Fibroblast of the conjunctiva (primary cell): ENCODE measurements at regions not wholly inside any gene's neighbourhood (a gene's known extent, or its start where the extent isn't known, plus 50 kb on each side); places are given as distances from the start of the nearest gene placed in this dataset.
"Not testable (repeated sequence)": the region's sequence is repeated elsewhere in the genome, so short reads cannot be mapped to it uniquely, and the experiment has no call there.

Experiments used
- DNase-seq: peaks from one replicate; pipeline ENCODE4 v3.0.0-alpha.2; 2010; ENCODE audit warnings: low read depth

GRCh38 chr21:14754682-14755081 lies 208.6 kb upstream of the SAMSN1 start:
- no peak for DNase-seq

- DNase-seq: no peak
These were observed 208.1 kb upstream of the SAMSN1 start for GRCh38 chr21:14754259-14754604.

GRCh38 chr21:14753466-14754258 lies 207.5 kb upstream of the SAMSN1 start:
- no peak for DNase-seq

GRCh38 chr21:14753069-14753465 lies 207.0 kb upstream of the SAMSN1 start:
- DNase-seq: no peak

- DNase-seq: no peak
These were observed 206.3 kb upstream of the SAMSN1 start for GRCh38 chr21:14752345-14752909.

GRCh38 chr21:14751602-14752344 lies 205.7 kb upstream of the SAMSN1 start:
- DNase-seq: no peak

- no peak for DNase-seq
These were observed 204.9 kb upstream of the SAMSN1 start for GRCh38 chr21:14751011-14751410.

GRCh38 chr21:14750041-14750440 lies 203.9 kb upstream of the SAMSN1 start:
- no peak for DNase-seq

GRCh38 chr21:14748662-14749061 lies 202.5 kb upstream of the SAMSN1 start:
- no peak for DNase-seq

GRCh38 chr21:14744368-14744767 lies 198.3 kb upstream of the SAMSN1 start:
- no peak for DNase-seq

GRCh38 chr21:14742119-14742518 lies 196.0 kb upstream of the SAMSN1 start:
- no peak for DNase-seq

GRCh38 chr21:14741256-14741655 lies 195.1 kb upstream of the SAMSN1 start:
- DNase-seq: no peak

- DNase-seq: no peak
These were observed 194.6 kb upstream of the SAMSN1 start for GRCh38 chr21:14740692-14741091.

GRCh38 chr21:14740116-14740515 lies 194.0 kb upstream of the SAMSN1 start:
- DNase-seq: no peak

GRCh38 chr21:14739590-14739989 lies 193.5 kb upstream of the SAMSN1 start:
- DNase-seq: no peak

- not testable (repeated sequence) for DNase-seq
These were observed 192.5 kb upstream of the SAMSN1 start for GRCh38 chr21:14738576-14738975.

- peak; percentile 12 for DNase-seq
These were observed 191.8 kb upstream of the SAMSN1 start for GRCh38 chr21:14737922-14738321.

- DNase-seq: no peak
These were observed 191.2 kb upstream of the SAMSN1 start for GRCh38 chr21:14737284-14737691.

- no peak for DNase-seq
These were observed 190.6 kb upstream of the SAMSN1 start for GRCh38 chr21:14736672-14737071.

- DNase-seq: no peak
These were observed 190.0 kb upstream of the SAMSN1 start for GRCh38 chr21:14736162-14736561.

- no peak for DNase-seq
These were observed 188.7 kb upstream of the SAMSN1 start for GRCh38 chr21:14734833-14735232.

GRCh38 chr21:14734191-14734590 lies 188.1 kb upstream of the SAMSN1 start:
- no peak for DNase-seq

GRCh38 chr21:14725219-14725618 lies 179.1 kb upstream of the SAMSN1 start:
- no peak for DNase-seq
